ENCODE measurements at regions not wholly inside any gene's neighbourhood (a gene's known extent, or its start where the extent isn't known, plus 50 kb on each side); places are given as distances from the start of the nearest gene placed in this dataset.
"Not testable (repeated sequence)": the region's sequence is repeated elsewhere in the genome, so short reads cannot be mapped to it uniquely, and the experiment has no call there.

GRCh38 chr10:30748152-30748973 lies 118.8 kb upstream of the LYZL2 start:
- DNase-seq (ENCODE audit: low read depth) = no peak
- no peak overlapping the region for H3K4me3 ChIP-seq (ENCODE audit: low read depth, low read length)
- TF ChIP-seq CTCF (IDR thresholded peaks at IDR 0.05; ENCODE audit: insufficient read depth, low read length) = no peak

GRCh38 chr10:30747633-30748032 lies 118.1 kb upstream of the LYZL2 start:
- H3K4me3 ChIP-seq (ENCODE audit: low read depth, low read length) = no peak overlapping the region
- TF ChIP-seq CTCF (IDR thresholded peaks at IDR 0.05; ENCODE audit: insufficient read depth, low read length) = no peak
- DNase-seq (ENCODE audit: low read depth) = peak; percentile 43

GRCh38 chr10:30745953-30746352 lies 116.4 kb upstream of the LYZL2 start:
- DNase-seq (ENCODE audit: low read depth) = no peak
- no peak for TF ChIP-seq CTCF (IDR thresholded peaks at IDR 0.05; ENCODE audit: insufficient read depth, low read length)
- no peak overlapping the region for H3K4me3 ChIP-seq (ENCODE audit: low read depth, low read length)

GRCh38 chr10:30744106-30744505 lies 114.6 kb upstream of the LYZL2 start:
- no peak for DNase-seq (ENCODE audit: low read depth)
- no peak overlapping the region for H3K4me3 ChIP-seq (ENCODE audit: low read depth, low read length)
- no peak for TF ChIP-seq CTCF (IDR thresholded peaks at IDR 0.05; ENCODE audit: insufficient read depth, low read length)

GRCh38 chr10:30743586-30743985 lies 114.0 kb upstream of the LYZL2 start:
- no peak overlapping the region for H3K4me3 ChIP-seq (ENCODE audit: low read depth, low read length)
- DNase-seq (ENCODE audit: low read depth) = no peak
- no peak for TF ChIP-seq CTCF (IDR thresholded peaks at IDR 0.05; ENCODE audit: insufficient read depth, low read length)

- TF ChIP-seq CTCF (IDR thresholded peaks at IDR 0.05; ENCODE audit: insufficient read depth, low read length) = no peak
- no peak for DNase-seq (ENCODE audit: low read depth)
- no peak overlapping the region for H3K4me3 ChIP-seq (ENCODE audit: low read depth, low read length)
Measured at GRCh38 chr10:30742471-30742870, 112.9 kb upstream of the LYZL2 start.

- DNase-seq (ENCODE audit: low read depth); H3K4me3 ChIP-seq (ENCODE audit: low read depth, low read length): not testable (repeated sequence)
Measured at GRCh38 chr10:30740774-30741173, 111.2 kb upstream of the LYZL2 start.
